GM18505 (cell line): ENCODE measurements at regions not wholly inside any gene's neighbourhood (a gene's known extent, or its start where the extent isn't known, plus 50 kb on each side); places are given as distances from the start of the nearest gene placed in this dataset.
"Not testable (repeated sequence)": the region's sequence is repeated elsewhere in the genome, so short reads cannot be mapped to it uniquely, and the experiment has no call there.

Experiments
- ATAC-seq: cut with Tn5 transposase; IDR thresholded peaks from one replicate; pipeline ENCODE4 v1.9.1; 2021; ENCODE audit not compliant: unreplicated experiment
- POLR2A ChIP-seq: IDR thresholded peaks from 4 replicates; pipeline ENCODE4 v1.6.1; 2011; ENCODE audit warnings: borderline replicate concordance; ENCODE audit not compliant: insufficient read depth, insufficient read length; ENCODE audit errors: extremely low read depth

DNA sequence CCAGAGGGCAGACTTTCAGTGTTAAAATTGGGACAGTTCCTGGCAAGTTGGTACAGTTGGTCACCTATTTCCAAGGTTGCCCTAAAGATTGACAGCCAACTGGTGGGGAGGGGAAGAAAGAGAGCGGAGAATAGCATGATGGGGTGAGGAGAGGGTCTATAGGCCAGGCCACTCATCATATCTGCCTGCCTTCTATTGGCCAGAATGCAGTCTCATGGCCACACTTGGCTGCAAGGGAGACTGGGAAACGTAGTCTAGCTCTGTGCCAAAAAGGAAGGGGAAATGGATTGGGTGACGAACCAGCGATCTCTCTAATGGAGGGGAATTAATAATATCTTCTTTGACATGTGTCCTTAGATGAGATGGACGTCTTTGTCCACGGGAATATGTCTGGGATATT lies 197.4 kb upstream of the ATP6AP2 start:
- ATAC-seq, result no peak
- TF ChIP-seq POLR2A, result no peak

DNA sequence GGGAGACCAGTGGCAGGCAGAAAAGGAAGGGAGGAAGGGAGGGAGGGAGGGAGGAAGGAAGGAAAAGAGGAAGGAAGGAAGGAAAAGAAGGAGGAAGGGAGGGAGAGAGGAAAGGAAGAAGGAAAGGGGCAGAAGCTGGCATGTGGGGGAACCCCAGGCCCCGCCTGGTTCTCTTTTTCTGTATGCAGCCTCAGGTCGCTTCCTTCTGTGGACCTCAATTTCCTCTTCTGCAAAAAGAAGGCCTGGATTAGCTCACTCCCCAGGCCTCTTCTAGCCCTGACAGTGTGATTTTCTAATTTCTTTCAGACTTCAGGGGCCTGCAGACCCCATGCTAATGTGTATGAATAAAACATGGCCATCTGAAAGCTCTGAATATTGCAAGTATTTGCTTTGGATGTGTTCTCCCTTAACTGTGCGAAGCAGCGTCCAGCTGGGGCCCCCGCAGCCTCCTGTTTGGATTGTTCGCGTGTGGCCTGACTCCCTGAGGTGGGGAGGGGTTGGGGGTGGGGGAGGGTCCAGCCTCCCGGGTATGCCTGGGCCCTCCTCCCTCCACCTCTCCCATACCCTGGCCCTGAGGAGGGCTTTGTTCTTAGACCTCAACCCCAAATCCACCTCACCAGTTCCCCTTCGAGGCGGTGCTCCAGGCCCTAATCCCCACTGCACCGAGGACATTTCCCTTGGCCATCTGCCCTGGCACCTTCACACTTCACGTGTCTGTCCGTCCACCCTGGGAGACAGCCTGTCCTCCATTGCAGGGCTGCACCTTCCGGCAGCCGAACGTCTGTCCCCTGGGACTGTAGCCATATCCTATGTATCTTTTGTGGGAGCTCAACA lies 199.9 kb upstream of the ATP6AP2 start:
- TF ChIP-seq POLR2A, result no peak
- no peak for ATAC-seq

- no peak for TF ChIP-seq POLR2A
- ATAC-seq, result no peak
Measured at GRCh38 chrX:40377684-40378083, 203.1 kb upstream of the ATP6AP2 start.

- TF ChIP-seq POLR2A, result no peak
- no peak for ATAC-seq
Measured at GRCh38 chrX:40374486-40374885, 206.3 kb upstream of the ATP6AP2 start.

DNA sequence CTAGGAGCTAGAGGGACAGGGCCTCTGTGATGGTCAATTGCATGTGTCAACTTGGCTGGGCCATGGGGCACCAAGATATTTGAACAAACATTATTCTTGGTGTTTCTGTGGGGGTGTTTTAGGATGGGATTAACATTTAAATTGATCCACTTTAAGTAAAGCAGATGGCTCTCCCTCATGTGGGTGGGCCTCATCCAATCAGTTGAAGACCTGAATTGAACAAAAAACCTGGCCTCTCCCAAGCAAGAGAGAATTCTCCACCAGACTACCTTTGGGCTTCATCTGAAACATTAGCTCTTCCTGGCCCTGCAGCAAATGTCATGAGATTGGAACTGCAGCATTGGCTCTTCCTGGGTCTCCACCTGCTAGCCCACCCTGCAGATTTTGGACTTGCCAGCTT lies 207.1 kb upstream of the ATP6AP2 start:
- ATAC-seq, result no peak
- TF ChIP-seq POLR2A, result no peak

GRCh38 chrX:40373025-40373424 lies 207.7 kb upstream of the ATP6AP2 start:
- ATAC-seq, result no peak
- no peak for TF ChIP-seq POLR2A

GRCh38 chrX:40371376-40371775 lies 209.4 kb upstream of the ATP6AP2 start:
- no peak for TF ChIP-seq POLR2A
- ATAC-seq, result no peak

DNA sequence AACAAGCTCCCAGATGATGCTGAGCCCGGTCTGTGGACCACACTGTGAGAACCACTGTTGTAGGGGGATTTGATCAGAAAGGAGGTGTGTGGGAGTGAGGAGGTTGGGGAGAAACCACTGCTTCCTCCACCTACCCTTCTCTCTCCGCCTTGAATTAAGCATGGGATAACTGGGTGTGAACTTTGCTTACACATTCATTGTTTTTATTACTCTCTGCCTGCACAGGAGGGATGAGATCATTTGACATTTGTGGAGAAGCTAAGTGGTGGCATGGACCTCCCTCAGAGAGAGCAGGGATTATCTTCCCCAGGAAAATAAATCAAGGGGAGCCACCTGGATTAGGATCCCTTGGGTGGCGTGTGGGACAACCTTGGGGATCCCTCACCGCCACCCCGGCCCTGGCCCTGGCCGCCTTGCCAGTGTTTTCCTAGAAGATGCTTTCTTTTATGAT lies 212.1 kb upstream of the ATP6AP2 start:
- no peak for TF ChIP-seq POLR2A
- no peak for ATAC-seq

- no peak for TF ChIP-seq POLR2A
- ATAC-seq, result no peak
Measured at GRCh38 chrX:40366661-40367060, 214.1 kb upstream of the ATP6AP2 start.

DNA sequence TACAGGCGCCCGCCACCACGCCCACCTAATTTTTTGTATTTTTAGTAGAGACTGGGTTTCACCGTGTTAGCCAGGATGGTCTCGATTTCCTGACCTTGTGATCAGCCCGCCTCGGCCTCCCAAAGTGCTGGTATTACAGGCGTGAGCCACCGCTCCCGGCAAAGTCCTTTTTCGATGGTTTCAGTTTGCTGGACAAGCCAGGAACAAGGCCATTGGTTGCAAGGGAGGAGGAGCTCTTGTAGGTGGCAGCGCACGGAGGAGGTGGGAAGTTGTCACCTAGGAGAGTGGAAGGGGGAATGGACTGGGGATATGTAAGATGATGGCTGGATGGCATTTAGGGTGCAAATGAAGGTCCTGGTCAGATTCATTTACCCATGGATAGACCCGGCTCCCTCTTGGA lies 218.5 kb upstream of the ATP6AP2 start:
- not testable (repeated sequence) for ATAC-seq

GRCh38 chrX:40360557-40360956 lies 220.2 kb upstream of the ATP6AP2 start:
- TF ChIP-seq POLR2A, result no peak
- ATAC-seq, result no peak

- ATAC-seq, result no peak
- TF ChIP-seq POLR2A, result no peak
Measured at GRCh38 chrX:40359593-40359992, 221.2 kb upstream of the ATP6AP2 start.

GRCh38 chrX:40358994-40359393 lies 221.8 kb upstream of the ATP6AP2 start:
- no peak for ATAC-seq
- no peak for TF ChIP-seq POLR2A

DNA sequence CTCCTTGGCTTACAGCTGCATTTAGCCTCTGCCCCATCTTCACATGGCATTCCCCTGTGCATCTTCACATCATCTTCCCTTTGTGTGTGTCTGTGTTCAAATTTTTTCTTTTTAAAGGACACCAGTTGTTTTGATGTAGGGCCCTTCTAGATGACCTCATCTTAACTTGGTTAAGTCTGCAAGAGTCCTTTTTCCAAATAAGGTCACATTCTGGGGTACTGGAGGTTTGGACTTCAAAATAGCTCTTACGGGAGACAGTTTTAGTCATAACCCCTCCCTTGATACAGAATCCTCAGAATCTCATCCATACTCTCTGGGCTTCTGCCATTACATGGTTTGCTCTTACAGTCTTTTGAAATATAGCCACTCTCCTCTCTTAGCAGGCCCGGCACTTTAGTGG lies 231.5 kb upstream of the ATP6AP2 start:
- ATAC-seq, result no peak
- no peak for TF ChIP-seq POLR2A

DNA sequence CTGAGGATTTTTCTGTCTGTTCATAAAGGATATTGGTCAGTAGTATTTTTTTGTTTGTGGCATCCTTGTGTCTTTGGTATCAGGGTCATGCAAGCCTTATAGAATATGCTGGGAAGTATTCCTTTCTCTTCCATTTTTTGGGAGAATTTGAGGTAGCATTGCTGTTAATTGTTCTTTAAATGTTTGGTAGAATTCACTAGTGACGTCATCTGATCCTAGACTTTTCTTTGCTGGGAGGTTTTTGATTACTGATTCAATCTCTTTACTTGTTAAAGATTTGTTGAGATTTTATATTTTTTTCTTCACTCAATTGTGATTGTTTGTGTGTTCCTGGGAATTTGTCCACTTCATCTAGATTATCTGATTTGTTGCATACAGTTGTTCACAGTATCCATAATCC lies 234.4 kb upstream of the ATP6AP2 start:
- no peak for TF ChIP-seq POLR2A
- no peak for ATAC-seq
